ENCODE measurements at regions not wholly inside any gene's neighbourhood (a gene's known extent, or its start where the extent isn't known, plus 50 kb on each side); places are given as distances from the start of the nearest gene placed in this dataset.

DNA sequence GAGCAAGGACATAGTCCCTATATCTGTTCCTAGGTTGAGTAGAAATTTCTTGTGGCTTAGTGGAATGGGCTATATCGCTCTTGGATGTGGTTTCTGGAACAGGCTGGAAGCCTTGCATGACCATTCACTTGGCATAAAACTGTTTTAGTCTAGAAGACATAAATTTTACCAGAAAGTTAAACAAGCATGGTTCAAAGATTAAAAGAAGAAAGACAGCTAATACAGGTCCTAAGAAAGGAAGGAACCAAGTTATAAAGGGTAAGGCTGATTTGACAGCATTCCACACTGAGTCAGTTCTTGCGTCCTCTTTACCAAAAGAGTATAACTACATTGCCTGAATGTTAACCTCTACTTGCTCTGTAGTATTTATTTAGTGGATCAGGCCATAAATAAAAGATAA is 724.2 kb downstream of the SORCS1 start:
- TF ChIP-seq, protein P1, sequence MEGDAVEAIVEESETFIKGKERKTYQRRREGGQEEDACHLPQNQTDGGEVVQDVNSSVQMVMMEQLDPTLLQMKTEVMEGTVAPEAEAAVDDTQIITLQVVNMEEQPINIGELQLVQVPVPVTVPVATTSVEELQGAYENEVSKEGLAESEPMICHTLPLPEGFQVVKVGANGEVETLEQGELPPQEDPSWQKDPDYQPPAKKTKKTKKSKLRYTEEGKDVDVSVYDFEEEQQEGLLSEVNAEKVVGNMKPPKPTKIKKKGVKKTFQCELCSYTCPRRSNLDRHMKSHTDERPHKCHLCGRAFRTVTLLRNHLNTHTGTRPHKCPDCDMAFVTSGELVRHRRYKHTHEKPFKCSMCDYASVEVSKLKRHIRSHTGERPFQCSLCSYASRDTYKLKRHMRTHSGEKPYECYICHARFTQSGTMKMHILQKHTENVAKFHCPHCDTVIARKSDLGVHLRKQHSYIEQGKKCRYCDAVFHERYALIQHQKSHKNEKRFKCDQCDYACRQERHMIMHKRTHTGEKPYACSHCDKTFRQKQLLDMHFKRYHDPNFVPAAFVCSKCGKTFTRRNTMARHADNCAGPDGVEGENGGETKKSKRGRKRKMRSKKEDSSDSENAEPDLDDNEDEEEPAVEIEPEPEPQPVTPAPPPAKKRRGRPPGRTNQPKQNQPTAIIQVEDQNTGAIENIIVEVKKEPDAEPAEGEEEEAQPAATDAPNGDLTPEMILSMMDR (IDR thresholded peaks at IDR 0.05; ENCODE audit: extremely low read depth, missing control alignments), result no peak
- no peak for DNase-seq (ENCODE audit: low spot score)

DNA sequence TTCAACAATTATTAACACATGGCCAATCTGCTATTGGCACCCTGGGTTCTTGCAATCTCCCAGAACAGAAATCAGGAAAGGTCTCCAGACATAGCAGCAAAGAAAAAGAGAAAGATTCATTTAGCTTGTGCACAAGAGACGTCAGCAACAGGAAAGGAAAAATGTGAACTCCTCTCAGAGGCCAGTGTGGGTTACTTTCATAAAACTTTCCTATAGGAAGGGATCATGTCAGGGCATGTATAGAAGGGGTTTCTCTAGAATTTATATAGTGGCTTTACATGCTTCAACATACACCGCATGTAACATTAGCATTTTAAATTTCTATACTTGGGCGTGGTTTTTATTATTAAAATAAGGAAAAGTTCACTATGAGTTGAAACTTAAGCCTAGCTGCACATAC is 725.1 kb downstream of the SORCS1 start:
- TF ChIP-seq, protein P1 (IDR thresholded peaks at IDR 0.05; ENCODE audit: extremely low read depth, missing control alignments), result no peak

DNA sequence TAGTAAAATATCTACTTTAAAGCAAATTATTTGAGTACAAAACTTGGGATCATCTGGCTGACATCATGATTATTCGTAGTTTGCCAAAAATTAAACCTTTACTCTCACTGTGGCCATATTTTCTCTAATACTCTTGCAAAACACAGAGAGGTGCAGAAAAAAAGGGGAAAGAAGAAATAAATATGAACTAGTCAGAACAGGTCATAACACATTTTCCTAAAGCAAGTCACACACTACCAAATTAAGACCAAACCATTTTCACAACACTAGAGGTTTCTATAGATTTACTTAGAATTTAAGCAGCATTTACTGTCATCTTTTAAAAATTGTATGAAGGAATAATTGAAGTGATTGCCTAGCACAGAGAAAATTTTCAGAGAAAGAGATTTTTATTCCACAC is 726.1 kb downstream of the SORCS1 start:
- DNase-seq (ENCODE audit: low spot score), result no peak
- TF ChIP-seq, protein P1 (IDR thresholded peaks at IDR 0.05; ENCODE audit: extremely low read depth, missing control alignments), result no peak

More for the DNA sequence above, 725.1 kb downstream of the SORCS1 start:
- no peak for DNase-seq (ENCODE audit: low spot score)

DNA sequence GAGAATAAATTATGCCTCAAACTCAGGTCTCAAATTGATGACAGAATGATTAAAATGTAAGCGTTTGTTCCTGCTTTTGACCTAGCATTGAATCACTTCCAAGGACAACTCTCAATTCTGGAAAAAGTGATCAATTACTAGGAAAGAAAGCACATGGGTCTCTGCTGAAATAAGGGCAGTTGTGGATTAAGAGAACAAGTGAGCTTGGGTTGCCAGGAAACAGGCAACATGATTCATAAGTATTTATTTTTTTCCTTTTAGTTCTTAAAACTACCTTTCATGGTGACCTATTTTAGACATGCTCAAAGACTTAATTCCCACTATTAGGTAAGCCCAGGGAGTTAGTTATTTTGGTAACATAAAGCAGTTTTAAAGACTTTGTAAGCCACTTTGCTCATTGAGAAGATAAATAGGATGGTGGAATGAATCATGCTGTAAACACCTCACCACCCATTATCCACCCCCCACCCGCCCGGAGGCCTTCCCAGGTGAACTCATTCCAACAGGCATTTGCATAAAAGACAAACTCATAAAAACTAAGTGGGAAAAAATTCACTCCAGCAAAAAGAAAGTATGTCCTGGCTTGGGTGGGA is 728.3 kb downstream of the SORCS1 start:
- TF ChIP-seq, protein P1 (IDR thresholded peaks at IDR 0.05; ENCODE audit: extremely low read depth, missing control alignments), result no peak
- DNase-seq (ENCODE audit: low spot score), result no peak

DNA sequence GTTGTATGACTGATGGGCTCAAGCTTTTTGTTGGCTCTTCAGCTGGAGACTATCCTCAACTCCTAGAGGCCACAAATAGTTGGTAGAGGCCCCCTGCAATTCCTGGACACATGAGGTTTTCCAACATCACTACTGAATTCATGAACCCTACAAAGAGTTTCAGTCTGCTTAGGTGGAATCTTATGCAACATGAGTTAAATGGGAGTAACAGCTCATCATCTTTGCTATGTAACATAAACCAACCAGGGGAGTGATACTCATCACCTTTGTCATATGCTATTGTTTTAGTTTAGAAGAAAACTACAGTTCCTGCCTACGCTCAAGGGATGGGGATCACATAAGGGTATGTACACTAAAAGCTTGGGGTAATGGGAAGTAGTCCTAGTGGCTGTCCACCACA is 729.4 kb downstream of the SORCS1 start:
- DNase-seq (ENCODE audit: low spot score), result no peak
- TF ChIP-seq, protein P1 (IDR thresholded peaks at IDR 0.05; ENCODE audit: extremely low read depth, missing control alignments), result no peak

DNA sequence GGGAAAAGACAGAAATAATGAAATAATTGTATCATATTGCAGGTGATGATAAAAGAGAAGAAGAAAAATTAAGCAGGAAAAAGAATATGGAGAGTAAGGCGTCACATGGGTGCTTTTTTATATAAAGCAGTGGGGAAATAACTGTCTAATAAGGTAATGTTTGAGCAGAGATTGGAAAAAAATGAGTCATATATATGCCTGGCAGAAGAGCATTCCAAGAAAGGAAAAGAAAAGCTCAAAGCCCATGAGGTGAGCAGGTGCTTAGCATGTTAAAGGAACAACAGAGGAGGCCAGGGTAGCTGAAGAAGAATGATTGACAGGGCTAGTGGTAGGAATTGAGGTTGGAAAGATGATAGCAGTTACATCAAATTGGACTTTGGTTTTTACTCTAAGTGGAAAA is 739.5 kb downstream of the SORCS1 start:
- no peak for DNase-seq (ENCODE audit: low spot score)
- TF ChIP-seq, protein P1 (IDR thresholded peaks at IDR 0.05; ENCODE audit: extremely low read depth, missing control alignments), result no peak

DNA sequence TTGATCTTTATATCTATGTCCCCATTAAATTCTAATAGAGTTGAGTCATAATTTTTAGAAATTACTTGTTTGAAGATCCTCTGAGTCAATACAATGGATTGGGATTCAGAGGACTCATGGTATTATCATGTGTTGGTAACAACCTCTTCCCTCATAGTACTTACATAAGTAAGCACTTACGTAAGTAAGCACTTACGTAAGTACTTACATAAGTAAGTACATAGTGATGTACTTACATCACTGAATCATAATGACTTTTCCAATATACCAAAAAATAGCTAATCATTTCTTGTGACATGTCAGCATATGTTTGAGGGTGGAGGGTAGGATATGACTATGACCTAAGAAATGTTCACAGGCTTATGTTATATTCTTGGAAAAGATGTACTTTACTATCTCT is 740.5 kb downstream of the SORCS1 start:
- TF ChIP-seq, protein P1 (IDR thresholded peaks at IDR 0.05; ENCODE audit: extremely low read depth, missing control alignments), result no peak
- DNase-seq (ENCODE audit: low spot score), result no peak

Data from GM20000 (cell line).